Trophoblast cell (in vitro differentiated cells and primary cell): ENCODE measurements at regions not wholly inside any gene's neighbourhood (a gene's known extent, or its start where the extent isn't known, plus 50 kb on each side); places are given as distances from the start of the nearest gene placed in this dataset.

Experiments used
- DNase-seq, 2 donors: peaks; one replicate each; pipeline ENCODE4 v3.0.0-alpha.2; 2016
- H2AFZ ChIP-seq: 2 replicates; pipeline ENCODE4 v1.6.1; 2013; ENCODE audit warnings: low read length, moderate library complexity, mild to moderate bottlenecking; ENCODE audit not compliant: insufficient read depth, poor library complexity
- H2AK5ac ChIP-seq: 2 replicates; pipeline ENCODE4 v1.6.1; 2013; ENCODE audit warnings: mild to moderate bottlenecking, low read length
- H2BK120ac ChIP-seq: 2 replicates; pipeline ENCODE4 v1.6.1; 2013; ENCODE audit warnings: low read length, mild to moderate bottlenecking, moderate library complexity; ENCODE audit not compliant: insufficient read depth, poor library complexity
- H2BK12ac ChIP-seq: 2 replicates; pipeline ENCODE4 v1.6.1; 2013; ENCODE audit warnings: mild to moderate bottlenecking, low read length, moderate library complexity
- H2BK5ac ChIP-seq: 2 replicates; pipeline ENCODE4 v1.6.1; 2013; ENCODE audit warnings: low read length, low read depth, moderate library complexity, mild to moderate bottlenecking; ENCODE audit not compliant: poor library complexity
- H3K14ac ChIP-seq: 2 replicates; pipeline ENCODE4 v1.6.1; 2013; ENCODE audit warnings: mild to moderate bottlenecking, low read length
- H3K18ac ChIP-seq: 2 replicates; pipeline ENCODE4 v1.6.1; 2013; ENCODE audit warnings: mild to moderate bottlenecking, low read length
- H3K23ac ChIP-seq: 2 replicates; pipeline ENCODE4 v1.6.1; 2013; ENCODE audit warnings: low read length
- H3K27ac ChIP-seq: 2 replicates; pipeline ENCODE4 v1.5.1; 2013; ENCODE audit warnings: low read depth, mild to moderate bottlenecking, inconsistent platforms, low read length, moderate library complexity
- H3K27me3 ChIP-seq: 2 replicates; pipeline ENCODE4 v1.6.1; 2013; ENCODE audit warnings: inconsistent platforms, mild to moderate bottlenecking, low read length, moderate library complexity; ENCODE audit not compliant: insufficient read depth
- H3K36me3 ChIP-seq, 2 experiments: 1 replicate in 1 of 2; 2 replicates in 1 of 2; pipeline ENCODE4 v1.6.1; 2013; ENCODE audit warnings: low read length in 2 of 2, mild to moderate bottlenecking in 2 of 2, moderate library complexity in 1 of 2; ENCODE audit not compliant: insufficient read depth in 2 of 2, control insufficient read depth in 1 of 2
- H3K4ac ChIP-seq: 2 replicates; pipeline ENCODE4 v1.6.1; 2013; ENCODE audit warnings: low read depth, mild to moderate bottlenecking, low read length, moderate library complexity
- H3K4me1 ChIP-seq, 2 experiments: 1 replicate in 1 of 2; 2 replicates in 1 of 2; pipeline ENCODE4 v1.6.1; 2013; ENCODE audit warnings: low read length in 2 of 2, mild to moderate bottlenecking in 2 of 2, moderate library complexity in 1 of 2; ENCODE audit not compliant: insufficient read depth in 2 of 2, control insufficient read depth in 1 of 2
- H3K4me2 ChIP-seq: 2 replicates; pipeline ENCODE4 v1.6.1; 2013; ENCODE audit warnings: inconsistent platforms, mild to moderate bottlenecking, low read length, moderate library complexity
- H3K4me3 ChIP-seq: 2 replicates; pipeline ENCODE4 v1.5.1; 2013; ENCODE audit warnings: mild to moderate bottlenecking, low read depth, low read length, inconsistent platforms
- H3K79me1 ChIP-seq: one replicate; pipeline ENCODE4 v1.6.1; 2013; ENCODE audit warnings: low read length
- H3K79me2 ChIP-seq: 2 replicates; pipeline ENCODE4 v1.6.1; 2013; ENCODE audit warnings: low read length, mild to moderate bottlenecking; ENCODE audit not compliant: control insufficient read depth, insufficient read depth, poor library complexity
- H3K9ac ChIP-seq: 2 replicates; pipeline ENCODE4 v1.6.1; 2013; ENCODE audit warnings: mild to moderate bottlenecking, low read length
- H3K9me3 ChIP-seq: 2 replicates; pipeline ENCODE4 v1.6.1; 2013; ENCODE audit warnings: low read depth, mild to moderate bottlenecking, control low read depth, inconsistent platforms, low read length; ENCODE audit not compliant: insufficient read depth
- H4K12ac ChIP-seq: 2 replicates; pipeline ENCODE4 v1.6.1; 2013; ENCODE audit warnings: low read depth, mild to moderate bottlenecking, low read length, moderate library complexity
- H4K8ac ChIP-seq: 2 replicates; pipeline ENCODE4 v1.6.1; 2013; ENCODE audit warnings: low read depth, mild to moderate bottlenecking, low read length, moderate library complexity
- H4K91ac ChIP-seq: one replicate; pipeline ENCODE4 v1.6.1; 2013; ENCODE audit warnings: low read depth, mild to moderate bottlenecking, low read length, moderate library complexity
- WGBS: extraction: QIAGEN DNeasy Blood & Tissue Kit; methylation state at CpG from one replicate; pipeline ENCODE4 v1.1.7; 2013; ENCODE audit warnings: missing lambda C conversion rate; ENCODE audit not compliant: insufficient read length, insufficient coverage; ENCODE audit errors: extremely low coverage; 5-methylcytosine and 5-hydroxymethylcytosine counted together

GRCh38 chr10:126749015-126749655 lies 78.6 kb upstream of the C10orf90 start:
- H2AFZ ChIP-seq, result no peak overlapping the region
- no peak overlapping the region for H4K91ac ChIP-seq
- peak; percentile 88 to 97 for DNase-seq
- H4K12ac ChIP-seq, result no peak overlapping the region
- H3K27me3 ChIP-seq, result no peaks in the 10 kb centered on the region
- no peaks in the 10 kb centered on the region for H3K79me1 ChIP-seq
- H2BK5ac ChIP-seq, result no peak overlapping the region
- no peak overlapping the region for H4K8ac ChIP-seq
- no peak overlapping the region for H3K4me3 ChIP-seq
- H3K27ac ChIP-seq, result no peak overlapping the region
- H3K4me1 ChIP-seq, result peaks cover 0 to 4% of the 10 kb centered on the region in 2 experiments
- H3K4ac ChIP-seq, result no peak overlapping the region
- H3K9me3 ChIP-seq, result peaks cover 2% of the 10 kb centered on the region
- H3K14ac ChIP-seq, result no peak overlapping the region
- no peaks in the 10 kb centered on the region for H3K36me3 ChIP-seq
- H3K9ac ChIP-seq, result no peak overlapping the region
- H2BK120ac ChIP-seq, result no peak overlapping the region
- H3K23ac ChIP-seq, result no peak overlapping the region
- no peak overlapping the region for H3K18ac ChIP-seq
- no CpG with 5 or more reads among the region's 5 CpGs for WGBS
- H2BK12ac ChIP-seq, result no peak overlapping the region
- no peak overlapping the region for H2AK5ac ChIP-seq
- no peaks in the 10 kb centered on the region for H3K79me2 ChIP-seq
- no peak overlapping the region for H3K4me2 ChIP-seq

DNA sequence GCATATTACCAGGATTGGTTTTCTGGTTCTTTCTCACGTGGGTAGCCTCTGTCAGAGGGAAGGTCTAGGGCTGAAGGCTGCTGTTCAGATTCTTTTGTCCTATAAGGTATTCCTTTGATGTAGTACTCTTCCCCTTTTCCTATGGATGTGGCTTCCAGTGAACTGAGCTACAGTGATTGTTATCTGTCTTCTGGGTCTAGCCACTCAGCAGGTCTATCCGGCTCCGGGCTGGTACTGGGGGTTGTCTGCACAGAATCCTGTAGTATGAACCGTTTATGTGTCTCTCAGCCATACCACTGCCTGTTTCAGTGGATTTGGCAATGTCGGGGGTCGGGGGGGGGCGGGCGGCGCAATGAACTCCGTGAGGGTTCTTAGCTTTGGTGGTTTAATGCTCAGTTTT lies 84.5 kb upstream of the C10orf90 start:
- peak overlapping the region; percentile 79 for H2BK12ac ChIP-seq
- no peak overlapping the region for H3K9ac ChIP-seq
- H3K27me3 ChIP-seq, result no peaks in the 10 kb centered on the region
- peak overlapping the region; percentile 2 for H3K4ac ChIP-seq
- H4K8ac ChIP-seq, result peak overlapping the region; percentile 47
- H2BK120ac ChIP-seq, result peak overlapping the region; percentile 39
- H2BK5ac ChIP-seq, result peak overlapping the region; percentile 24
- peak overlapping the region; percentile 27 for H3K4me2 ChIP-seq
- no peaks in the 10 kb centered on the region for H3K9me3 ChIP-seq
- no peak overlapping the region for H3K23ac ChIP-seq
- H3K27ac ChIP-seq, result peak overlapping the region; percentile 95
- H3K36me3 ChIP-seq, result no peaks in the 10 kb centered on the region
- H4K91ac ChIP-seq, result peak overlapping the region; percentile 52
- WGBS, result no CpG with 5 or more reads among the region's 10 CpGs
- H2AK5ac ChIP-seq, result no peak overlapping the region
- H2AFZ ChIP-seq, result peak overlapping the region; percentile 35
- H3K79me2 ChIP-seq, result peaks cover 2% of the 10 kb centered on the region
- peaks cover 11 to 12% of the 10 kb centered on the region in 2 experiments for H3K4me1 ChIP-seq
- no peak overlapping the region for H3K4me3 ChIP-seq
- peaks cover 11% of the 10 kb centered on the region for H3K79me1 ChIP-seq
- peak overlapping the region; percentile 42 for H3K14ac ChIP-seq
- H4K12ac ChIP-seq, result no peak overlapping the region
- DNase-seq, result peak; percentile 78 to 86
- peak overlapping the region; percentile 21 for H3K18ac ChIP-seq

GRCh38 chr10:126758867-126759266 lies 88.4 kb upstream of the C10orf90 start:
- Histone ChIP-seq H3K79me2 (peaks cover 2% of the 10 kb centered on the region), H2AFZ (no peak overlapping the region), H3K4me1 (peaks cover 11 to 12% of the 10 kb centered on the region in 2 experiments), H3K4me3 (no peak overlapping the region), H3K23ac (no peak overlapping the region), H3K4me2 (no peak overlapping the region), H4K91ac (no peak overlapping the region), H2BK12ac (no peak overlapping the region), H3K9ac (no peak overlapping the region), H3K36me3 (no peaks in the 10 kb centered on the region), H3K27me3 (no peaks in the 10 kb centered on the region), H3K4ac (no peak overlapping the region), H3K27ac (no peak overlapping the region), H2BK5ac (no peak overlapping the region), H3K14ac (no peak overlapping the region), H3K18ac (no peak overlapping the region), H3K9me3 (no peaks in the 10 kb centered on the region), H3K79me1 (peaks cover 11% of the 10 kb centered on the region), H2AK5ac (no peak overlapping the region), H4K8ac (no peak overlapping the region), H2BK120ac (no peak overlapping the region), H4K12ac (no peak overlapping the region)
- no CpG with 5 or more reads among the region's 1 CpG for WGBS
- DNase-seq, result no peak

- Histone ChIP-seq H3K9me3 (no peaks in the 10 kb centered on the region), H4K8ac (no peak overlapping the region), H3K4ac (no peak overlapping the region), H3K27ac (no peak overlapping the region), H3K9ac (no peak overlapping the region), H3K18ac (no peak overlapping the region), H3K27me3 (no peaks in the 10 kb centered on the region), H3K4me2 (no peak overlapping the region), H2AFZ (no peak overlapping the region), H3K14ac (no peak overlapping the region), H2AK5ac (no peak overlapping the region), H3K4me1 (peaks cover 11 to 12% of the 10 kb centered on the region in 2 experiments), H4K12ac (no peak overlapping the region), H3K79me1 (peaks cover 11% of the 10 kb centered on the region), H2BK120ac (no peak overlapping the region), H4K91ac (no peak overlapping the region), H3K79me2 (peaks cover 2% of the 10 kb centered on the region), H3K4me3 (no peak overlapping the region), H3K36me3 (no peaks in the 10 kb centered on the region), H3K23ac (no peak overlapping the region), H2BK12ac (no peak overlapping the region), H2BK5ac (no peak overlapping the region)
- no CpG with 5 or more reads among the region's 4 CpGs for WGBS
- DNase-seq, result no peak
Measured at GRCh38 chr10:126759531-126759930, 89.0 kb upstream of the C10orf90 start.
